ENCODE measurements at regions not wholly inside any gene's neighbourhood (a gene's known extent, or its start where the extent isn't known, plus 50 kb on each side); places are given as distances from the start of the nearest gene placed in this dataset.

- intact Hi-C loops (cut with DNase I): no loop called here
- no peak for ATAC-seq
- TF ChIP-seq CTCF (IDR thresholded peaks at IDR 0.05): no peak
- no peaks in the 10 kb centered on the region for H3K27me3 ChIP-seq (ENCODE audit: low read depth)
- H3K27ac ChIP-seq: no peak overlapping the region
- no peaks in the 10 kb centered on the region for H3K36me3 ChIP-seq
- no peak overlapping the region for H3K4me3 ChIP-seq
- no peak for DNase-seq
- H3K9me3 ChIP-seq: no peaks in the 10 kb centered on the region
- no peaks in the 10 kb centered on the region for H3K4me1 ChIP-seq
Measured at GRCh38 chr2:9053534-9053931, 50.0 kb upstream of the MBOAT2 start.

Data from lower lobe of right lung (tissue), 2 donors.